Endothelial cell of umbilical vein (primary cell): ENCODE measurements at regions not wholly inside any gene's neighbourhood (a gene's known extent, or its start where the extent isn't known, plus 50 kb on each side); places are given as distances from the start of the nearest gene placed in this dataset.

ENCODE experiments used
- BruUV-seq: library from RNA; stranded (reverse); fragments of 400-500 nt; replicated peaks from 2 replicates; lab custom pipeline; 2021; lab: Mats Ljungman, UMichigan
- CTCF ChIA-PET: fragments of 300-600, 350-600 bp; sonication (Branson Sonifier 250); formaldehyde crosslinking; loops from one replicate; lab custom pipeline; 2021; ENCODE audit warnings: antibody characterized with exemption, inconsistent platforms; lab: Charles Lee
- POLR2A ChIA-PET: fragments of 300-600, 350-600 bp; sonication (Branson Sonifier 250); formaldehyde crosslinking; loops from one replicate; lab custom pipeline; 2021; ENCODE audit warnings: antibody characterized with exemption, inconsistent platforms; lab: Charles Lee
- DNase-seq: peaks from one replicate; pipeline ENCODE4 v3.0.0-alpha.2; 2011; ENCODE audit warnings: low read depth, low spot score
- FAIRE-seq: peaks from 2 replicates; lab custom pipeline; 2011; peaks lifted over from hg19 to GRCh38; lab: Jason Lieb, UNC
- H2AFZ ChIP-seq: 2 replicates; pipeline ENCODE4 v1.6.0; 2012; ENCODE audit warnings: low read depth, low read length, control low read depth, inconsistent platforms
- H3K27ac ChIP-seq: 2 replicates; pipeline ENCODE4 v1.5.1; 2011; ENCODE audit warnings: low read depth, mild to moderate bottlenecking, control low read depth, low read length, moderate library complexity; ENCODE audit not compliant: insufficient read depth
- H3K27me3 ChIP-seq, 2 experiments: 2 replicates each; pipeline versions ENCODE4 v1.6.0 to v1.6.1; 2011; ENCODE audit warnings: low read length in 2 of 2, mixed read lengths in 1 of 2; ENCODE audit not compliant: control insufficient read depth in 2 of 2, insufficient read depth in 2 of 2
- H3K36me3 ChIP-seq, 2 experiments: 2 replicates in 1 of 2; 3 replicates in 1 of 2; pipeline ENCODE4 v1.5.1; 2011; ENCODE audit warnings: low read length in 2 of 2, mild to moderate bottlenecking in 1 of 2, moderate library complexity in 1 of 2; ENCODE audit not compliant: control insufficient read depth in 2 of 2, insufficient read depth in 2 of 2; ENCODE audit errors: extremely low read depth in 1 of 2
- H3K4me1 ChIP-seq: 3 replicates; pipeline ENCODE4 v1.5.1; 2011; ENCODE audit warnings: mild to moderate bottlenecking, low read length; ENCODE audit not compliant: control insufficient read depth, insufficient read depth; ENCODE audit errors: extremely low read depth
- H3K4me2 ChIP-seq: 2 replicates; pipeline ENCODE4 v1.6.1; 2011; ENCODE audit warnings: low read length, control low read depth, mixed read lengths; ENCODE audit not compliant: insufficient read depth
- H3K4me3 ChIP-seq, 3 experiments: fragments of 200-600 bp in 1 of 3; sonication (generic), shearing (Covaris generic) in 1 of 3; replicated peaks in 1 of 3; 2 replicates each; pipeline ENCODE4 v1.5.1; 2011 to 2016; ENCODE audit warnings: control low read depth in 3 of 3, low read length in 3 of 3, mild to moderate bottlenecking in 2 of 3, inconsistent platforms in 1 of 3, low read depth in 1 of 3, moderate library complexity in 1 of 3; ENCODE audit not compliant: insufficient read depth in 1 of 3
- H3K79me2 ChIP-seq: 2 replicates; pipeline ENCODE4 v1.6.0; 2012; ENCODE audit warnings: low read length, inconsistent platforms; ENCODE audit not compliant: control insufficient read depth, insufficient read depth
- H3K9ac ChIP-seq: replicated peaks from 2 replicates; pipeline ENCODE3; 2011; ENCODE audit warnings: low read length, control low read depth; ENCODE audit not compliant: insufficient read depth; ENCODE audit errors: extremely low read depth
- H3K9me1 ChIP-seq: replicated peaks from 3 replicates; pipeline ENCODE4 v1.6.0; 2011; ENCODE audit warnings: mild to moderate bottlenecking, low read length; ENCODE audit not compliant: control insufficient read depth, insufficient read depth; ENCODE audit errors: extremely low read depth
- H3K9me3 ChIP-seq: replicated peaks from 2 replicates; pipeline ENCODE4 v1.5.1; 2012; ENCODE audit warnings: low read length, inconsistent platforms; ENCODE audit not compliant: control insufficient read depth, insufficient read depth
- H4K20me1 ChIP-seq: replicated peaks from 2 replicates; pipeline ENCODE3; 2011; ENCODE audit warnings: mild to moderate bottlenecking, low read length; ENCODE audit not compliant: control insufficient read depth, insufficient read depth; ENCODE audit errors: extremely low read depth
- CTCF ChIP-seq, 2 donors: IDR thresholded peaks; 1 replicate in 1 of 2; 2 replicates in 1 of 2; pipeline ENCODE4 v1.5.1; 2011; ENCODE audit warnings: low read length in 2 of 2, mild to moderate bottlenecking in 2 of 2, moderate library complexity in 2 of 2, control low read depth in 1 of 2, inconsistent platforms in 1 of 2, low read depth in 1 of 2; ENCODE audit not compliant: insufficient read depth in 1 of 2; ENCODE audit errors: extremely low read depth in 1 of 2
- EZH2 ChIP-seq: IDR thresholded peaks from 2 replicates; pipeline ENCODE4 v1.6.1; 2012; ENCODE audit warnings: borderline replicate concordance, low read depth, mild to moderate bottlenecking, moderate library complexity, low read length, inconsistent platforms; ENCODE audit not compliant: severe bottlenecking
- FOS ChIP-seq: IDR thresholded peaks from 2 replicates; pipeline ENCODE4 v1.6.1; 2011; ENCODE audit warnings: mild to moderate bottlenecking, low read length, moderate library complexity, borderline replicate concordance; ENCODE audit not compliant: insufficient read depth
- GATA2 ChIP-seq: IDR thresholded peaks from 2 replicates; pipeline ENCODE4 v1.7.0; 2011; ENCODE audit warnings: low read depth, mild to moderate bottlenecking, moderate library complexity, mixed read lengths, low read length; ENCODE audit not compliant: insufficient read length, insufficient read depth
- JUN ChIP-seq: IDR thresholded peaks from 2 replicates; pipeline ENCODE4 v1.6.1; 2011; ENCODE audit warnings: borderline replicate concordance, low read depth; ENCODE audit not compliant: insufficient read length, insufficient read depth
- MAX ChIP-seq: IDR thresholded peaks from 2 replicates; pipeline ENCODE4 v1.6.1; 2011; ENCODE audit not compliant: insufficient read depth, insufficient read length
- MYC ChIP-seq: IDR thresholded peaks from one replicate; pipeline ENCODE4 v1.6.1; 2011; ENCODE audit warnings: mild to moderate bottlenecking, low read depth, low read length
- POLR2A ChIP-seq: IDR thresholded peaks from 2 replicates; pipeline ENCODE4 v1.6.1; 2012; ENCODE audit warnings: low read depth, mild to moderate bottlenecking, control low read depth, low read length
- POLR2AphosphoS5 ChIP-seq: IDR thresholded peaks from 2 replicates; pipeline ENCODE4 v1.6.1; 2012; ENCODE audit warnings: low read depth, mild to moderate bottlenecking, control low read depth, low read length, moderate library complexity; ENCODE audit not compliant: insufficient read depth
- dilution Hi-C: fragments of 300-500 bp; cut with MboI; formaldehyde crosslinking; loops from one replicate; pipeline ENCODE4 v1.15.0; 2019; ENCODE audit warnings: low sequenced_read_pairs; ENCODE audit not compliant: extremely low pct_ligation_motif_present
- intact Hi-C: fragments of 100-400 bp; cut with micrococcal nuclease; formaldehyde crosslinking; loops from one replicate; pipeline ENCODE4 v1.10.0; 2022

- no TSS peak for BruUV-seq
- POLR2A ChIA-PET: no interaction called here
- dilution Hi-C loops: no loop called here
Measured at GRCh38 chr2:6222296-6222695, 530.1 kb downstream of the SOX11 start.

More at GRCh38 chr2:6222296-6222695, 530.1 kb downstream of the SOX11 start:
- intact Hi-C loops: no loop called here
- H3K27ac ChIP-seq: no peak overlapping the region
- H4K20me1 ChIP-seq: no peaks in the 10 kb centered on the region
- no peak overlapping the region for H2AFZ ChIP-seq
- H3K4me3 ChIP-seq: no peak overlapping the region
- no peaks in the 10 kb centered on the region for H3K27me3 ChIP-seq
- FAIRE-seq (no peak), DNase-seq (no peak)
- H3K36me3 ChIP-seq: no peaks in the 10 kb centered on the region
- CTCF ChIA-PET: no interaction called here
- H3K9ac ChIP-seq: no peak overlapping the region
- H3K9me3 ChIP-seq: no peaks in the 10 kb centered on the region
- no peak for TF ChIP-seq POLR2AphosphoS5
- TF ChIP-seq JUN: no peak
- TF ChIP-seq CTCF (IDR thresholded peaks at IDR 0.05; ENCODE audit: extremely low read depth in 1 of 2, insufficient read depth in 1 of 2, low read depth in 1 of 2, low read length in 2 of 2): no peak
- TF ChIP-seq MAX: no peak
- TF ChIP-seq POLR2A: no peak
- no peak for TF ChIP-seq MYC
- TF ChIP-seq GATA2: no peak
- no peak for TF ChIP-seq EZH2
- no peak for TF ChIP-seq FOS
- H3K79me2 ChIP-seq: no peaks in the 10 kb centered on the region
- H3K4me2 ChIP-seq: no peak overlapping the region
- no peaks in the 10 kb centered on the region for H3K4me1 ChIP-seq
- H3K9me1 ChIP-seq: no peaks in the 10 kb centered on the region
